HG03520 (cell line): ENCODE measurements at regions not wholly inside any gene's neighbourhood (a gene's known extent, or its start where the extent isn't known, plus 50 kb on each side); places are given as distances from the start of the nearest gene placed in this dataset.
"Not testable (repeated sequence)": the region's sequence is repeated elsewhere in the genome, so short reads cannot be mapped to it uniquely, and the experiment has no call there.

Experiments
- ATAC-seq: cut with Tn5 transposase; IDR thresholded peaks from one replicate; pipeline ENCODE4 v1.9.1; 2021; ENCODE audit warnings: mild to moderate bottlenecking, moderate library complexity; ENCODE audit not compliant: unreplicated experiment

DNA sequence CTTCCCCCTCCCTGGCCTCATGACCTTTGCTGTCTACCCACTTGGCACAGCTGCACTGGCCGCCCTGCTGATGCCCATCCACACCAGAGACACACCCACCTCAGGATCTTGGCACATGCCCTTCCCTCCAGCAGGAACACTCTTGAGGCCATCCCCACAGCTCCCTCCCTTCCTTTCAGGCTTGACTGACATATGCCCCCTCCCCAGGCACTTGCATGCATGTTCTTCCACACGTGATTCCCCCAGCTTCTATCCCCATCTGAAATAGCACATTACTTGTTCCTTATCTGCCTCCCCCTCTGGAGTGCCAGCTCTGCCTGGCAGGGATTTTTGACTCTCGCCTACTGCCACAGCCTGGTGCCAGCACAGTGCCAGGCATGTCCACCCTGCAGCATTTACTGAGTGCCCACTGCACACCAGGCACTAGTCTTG is 98.5 kb upstream of the SLC25A33 start:
- ATAC-seq: no peak

DNA sequence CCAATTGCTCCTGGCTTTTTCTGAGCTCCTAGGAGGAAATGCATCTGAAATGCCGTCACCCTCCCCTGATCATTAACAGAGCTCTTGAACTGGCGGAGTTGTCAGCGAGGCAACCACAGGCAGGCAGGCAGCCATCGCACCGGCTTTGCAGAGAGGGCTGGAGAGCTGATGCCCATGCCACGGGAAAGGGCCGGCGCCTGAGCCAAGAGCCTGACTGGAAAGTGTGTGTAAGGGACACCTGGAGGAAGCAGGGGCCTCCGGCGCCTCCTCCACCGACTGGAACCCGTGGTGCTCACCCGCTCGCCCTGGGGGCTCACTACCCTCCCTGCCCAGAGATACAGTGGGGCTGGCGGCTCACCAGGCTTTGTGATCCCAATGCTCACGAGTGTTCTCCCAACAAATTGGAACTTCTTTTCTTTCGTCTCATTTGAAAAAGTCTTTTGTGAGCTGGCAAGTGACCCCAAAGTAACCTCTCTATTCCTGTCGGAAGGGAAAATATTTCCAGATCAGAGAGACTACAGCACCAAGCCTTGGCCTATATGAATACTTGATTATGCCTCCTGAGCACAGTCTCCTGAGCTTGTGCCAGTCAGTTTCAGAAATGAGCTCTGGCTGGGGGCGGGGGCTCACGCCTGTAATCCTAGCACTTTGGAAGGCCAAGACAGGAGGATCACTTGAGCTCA is 97.7 kb upstream of the SLC25A33 start:
- no peak for ATAC-seq

- no peak for ATAC-seq
These were observed 96.9 kb upstream of the SLC25A33 start for GRCh38 chr1:9442278-9442846.

DNA sequence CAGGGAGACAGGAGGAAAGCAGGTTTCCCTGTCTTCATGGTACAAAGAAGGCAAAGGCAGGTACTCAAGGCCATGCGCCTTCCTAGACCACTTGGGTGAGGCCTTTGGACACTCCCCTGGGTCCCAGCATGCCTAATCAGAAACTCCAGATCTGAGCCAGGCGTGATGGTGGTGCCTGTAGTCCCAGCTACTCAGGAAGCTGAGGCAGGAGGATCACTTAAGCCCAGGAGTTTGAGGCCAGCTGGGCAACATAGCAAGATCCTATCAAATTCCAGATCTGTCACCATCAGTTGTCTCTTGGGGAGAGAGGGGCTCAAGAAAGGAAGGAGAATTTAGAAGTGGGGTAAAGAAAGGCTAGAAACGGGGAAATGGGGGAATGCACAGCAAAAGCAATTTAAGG is 96.3 kb upstream of the SLC25A33 start:
- ATAC-seq: no peak

DNA sequence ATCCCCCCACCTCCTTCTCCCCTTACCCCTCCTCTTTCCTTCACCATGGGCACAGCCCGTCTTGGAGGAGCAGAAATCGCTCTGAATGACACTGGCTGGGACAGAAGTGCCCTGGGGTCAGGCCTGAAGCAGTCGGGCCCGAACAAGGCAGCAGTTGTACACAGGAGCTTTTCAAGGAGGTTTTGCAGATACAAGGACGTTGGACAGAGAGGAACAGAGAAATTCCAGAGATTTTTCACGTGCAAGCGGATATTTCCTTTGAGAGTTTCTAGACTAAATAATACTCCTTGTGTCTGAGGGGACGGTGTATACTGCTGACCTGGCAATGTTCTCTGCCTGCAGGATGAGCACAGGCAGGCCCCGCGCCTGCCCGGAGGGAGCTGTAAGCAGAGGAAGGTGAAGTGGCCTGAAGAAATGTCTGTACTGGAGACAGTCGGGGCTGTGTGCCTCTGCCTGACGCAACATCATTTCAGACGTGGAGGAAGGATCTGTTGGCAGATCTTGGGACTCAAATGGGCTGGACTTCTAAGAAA is 95.3 kb upstream of the SLC25A33 start:
- no peak for ATAC-seq

DNA sequence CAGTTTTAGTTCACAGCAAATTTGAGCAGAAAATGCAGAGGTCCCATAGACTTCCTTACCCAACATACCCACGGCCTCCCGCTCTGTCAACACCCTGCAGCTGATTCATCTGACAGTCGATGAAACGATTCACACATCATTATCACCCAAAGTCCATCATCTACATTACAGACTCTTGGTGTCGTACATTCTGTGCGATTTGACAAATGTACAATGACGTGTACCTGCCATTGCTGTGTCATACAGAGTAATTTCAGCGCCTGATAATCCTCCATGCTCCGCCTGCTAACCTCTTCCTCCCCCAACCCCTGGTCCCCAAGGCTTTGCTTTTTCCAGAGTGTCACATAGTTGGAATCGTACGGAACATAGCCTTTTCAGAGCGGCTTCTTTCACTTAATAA is 94.7 kb upstream of the SLC25A33 start:
- ATAC-seq: no peak

DNA sequence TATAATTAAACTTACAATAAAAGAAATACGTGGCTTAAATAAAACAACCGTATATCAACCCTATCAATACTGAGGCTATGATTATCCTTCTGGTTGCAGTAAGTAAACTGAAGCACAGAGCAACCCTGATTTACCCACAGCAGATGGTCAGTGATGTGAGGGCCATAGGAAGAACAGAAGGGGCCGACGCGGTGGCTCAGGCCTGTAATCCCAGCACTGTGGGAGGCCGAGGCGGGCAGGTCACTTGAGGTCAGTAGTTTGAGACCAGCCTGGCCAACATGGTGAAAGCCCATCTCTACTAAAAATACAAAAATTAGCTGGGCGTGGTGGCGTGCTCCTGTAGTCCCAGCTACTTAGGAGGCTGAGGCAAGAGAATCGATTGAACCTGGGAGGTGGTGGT is 94.2 kb upstream of the SLC25A33 start:
- ATAC-seq: not testable (repeated sequence)

DNA sequence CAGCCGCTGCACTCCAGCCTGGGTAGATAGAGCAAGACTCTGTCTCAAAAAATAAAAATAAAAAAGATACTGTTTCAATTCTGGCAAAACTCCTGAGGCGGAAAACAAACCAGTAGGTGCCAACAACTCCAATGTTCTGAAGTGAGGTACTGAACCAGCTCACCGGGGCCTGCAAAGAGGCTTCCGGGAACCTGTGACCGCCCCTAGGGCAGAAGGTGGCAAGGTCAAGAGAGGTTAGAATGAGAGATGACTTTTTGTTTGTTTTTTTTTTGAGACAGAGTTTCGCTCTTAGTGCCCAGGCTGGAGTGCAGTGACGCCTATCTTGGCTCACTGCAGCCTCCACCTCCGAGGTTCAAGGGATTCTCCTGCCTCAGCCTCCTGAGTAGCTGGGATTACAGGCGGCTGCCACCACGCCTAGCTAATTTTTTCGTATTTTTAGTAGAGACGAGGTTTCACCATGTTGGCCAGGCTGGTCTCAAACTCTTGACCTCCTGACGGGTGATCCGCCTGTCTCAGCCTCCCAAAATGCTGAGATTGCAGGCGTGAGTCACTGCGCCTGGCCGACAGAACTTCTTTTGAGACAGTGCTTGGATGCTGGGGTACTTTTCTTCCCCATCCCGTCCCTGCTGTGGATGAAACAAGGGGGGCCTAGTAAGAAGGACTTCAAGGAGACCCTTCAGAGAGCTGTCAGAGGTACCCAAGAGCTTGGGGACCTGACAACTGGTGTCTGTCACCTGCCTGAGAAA is 91.9 kb upstream of the SLC25A33 start:
- ATAC-seq: no peak

DNA sequence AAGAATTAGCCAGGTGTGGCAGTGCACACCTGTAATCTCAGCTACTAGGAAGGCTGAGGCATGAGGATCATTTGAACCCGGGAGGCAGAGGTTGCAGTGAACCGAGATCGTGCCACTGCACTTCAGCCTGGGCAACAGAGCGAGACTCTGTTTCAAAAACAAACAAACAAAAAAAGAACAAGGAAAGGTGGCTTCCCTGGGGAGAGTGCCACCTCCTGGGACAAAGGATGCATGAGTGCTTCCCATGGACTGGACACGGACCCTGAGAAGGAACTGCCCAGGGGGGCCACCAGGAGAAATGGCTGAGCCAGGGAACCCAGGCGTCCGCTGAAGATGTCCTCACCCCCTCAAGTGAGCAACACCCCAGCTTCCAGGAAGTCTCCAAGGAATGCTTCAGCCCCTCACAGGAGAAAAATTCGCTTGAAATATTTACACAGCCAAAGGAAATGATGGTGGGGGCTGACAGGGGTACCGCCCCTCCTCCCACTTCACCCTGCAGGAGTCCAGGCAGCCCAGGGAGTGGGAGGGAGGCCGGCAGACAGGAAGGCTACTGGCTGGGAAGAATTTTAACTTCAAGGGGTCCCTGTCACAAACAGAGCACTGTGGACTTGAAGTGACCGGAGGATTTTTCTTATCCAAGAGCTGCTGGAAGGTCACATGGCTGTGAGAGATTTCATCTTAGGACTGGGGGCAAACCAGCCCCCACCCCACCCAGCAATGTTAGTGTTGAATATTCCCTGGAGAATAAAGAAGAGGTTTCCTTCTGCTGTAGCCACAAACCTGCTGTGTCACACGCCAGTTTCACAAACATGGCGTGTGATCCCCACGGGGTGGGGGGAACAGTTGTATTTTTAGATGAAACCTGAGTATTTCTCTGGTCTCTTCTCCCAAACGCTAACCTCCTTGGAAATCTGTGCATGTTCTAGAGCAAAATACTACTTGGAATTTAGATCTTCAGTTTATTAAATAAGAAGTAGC is 90.8 kb upstream of the SLC25A33 start:
- ATAC-seq: no peak

DNA sequence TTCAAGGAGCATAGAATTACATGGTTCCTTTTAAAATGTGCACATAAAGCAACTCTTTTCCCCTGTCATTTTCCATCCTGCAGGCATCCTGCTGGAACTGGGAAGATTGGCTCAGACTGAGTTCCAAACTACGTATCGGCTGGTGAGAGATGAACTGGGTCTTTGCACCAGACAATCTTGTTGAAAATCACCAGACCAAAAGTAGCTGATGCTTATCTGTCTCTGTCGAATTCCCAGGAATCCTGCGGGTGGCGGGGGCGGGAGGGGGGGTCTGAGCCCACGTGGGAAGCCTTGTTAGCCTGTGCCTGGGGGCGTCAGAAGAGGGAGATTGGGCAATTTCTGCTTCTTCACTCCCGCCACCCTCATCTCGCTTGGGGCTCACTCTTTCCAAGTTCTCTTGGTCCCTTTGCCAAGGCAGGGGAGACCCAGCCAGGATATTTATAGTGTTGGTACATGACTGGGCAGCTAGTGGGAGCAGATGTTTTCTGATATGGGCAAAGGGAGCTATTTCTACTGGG is 90.1 kb upstream of the SLC25A33 start:
- ATAC-seq: no peak

DNA sequence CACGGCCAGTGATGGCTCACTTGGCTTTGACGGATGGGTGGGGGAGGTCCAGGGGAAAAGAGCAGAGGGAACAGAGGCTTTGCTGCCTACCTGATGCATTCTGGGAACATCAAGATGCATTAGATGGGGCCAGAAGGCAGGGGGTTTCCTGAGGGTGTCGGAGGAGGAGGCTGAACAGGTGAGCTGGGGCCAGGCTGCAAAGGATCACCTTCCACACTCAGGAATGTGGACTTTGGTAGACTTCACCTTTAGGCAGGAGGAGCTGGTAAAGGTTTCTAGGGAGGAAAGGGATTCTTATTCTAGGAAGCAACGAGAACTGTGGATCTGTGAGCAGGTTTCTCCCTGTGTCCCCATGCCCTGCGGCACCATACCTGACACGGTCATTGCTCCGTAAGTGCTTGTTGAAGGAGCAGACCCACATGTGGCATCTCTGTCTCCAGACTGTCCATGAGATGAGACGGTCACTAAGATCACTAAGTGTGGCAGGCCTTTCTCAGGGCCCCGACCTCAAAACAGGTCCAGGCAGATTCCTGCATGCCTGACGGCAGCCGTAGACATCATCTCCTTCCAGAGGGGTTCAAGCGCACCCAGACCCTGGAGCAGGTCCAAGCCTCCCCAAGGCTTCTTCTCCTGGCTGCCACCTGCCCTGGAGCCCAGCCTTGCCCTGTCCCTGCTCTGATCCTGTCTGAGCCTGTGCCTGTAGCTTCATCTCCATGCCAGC is 89.1 kb upstream of the SLC25A33 start:
- ATAC-seq: no peak

- no peak for ATAC-seq
These were observed 88.2 kb upstream of the SLC25A33 start for GRCh38 chr1:9451081-9451480.

DNA sequence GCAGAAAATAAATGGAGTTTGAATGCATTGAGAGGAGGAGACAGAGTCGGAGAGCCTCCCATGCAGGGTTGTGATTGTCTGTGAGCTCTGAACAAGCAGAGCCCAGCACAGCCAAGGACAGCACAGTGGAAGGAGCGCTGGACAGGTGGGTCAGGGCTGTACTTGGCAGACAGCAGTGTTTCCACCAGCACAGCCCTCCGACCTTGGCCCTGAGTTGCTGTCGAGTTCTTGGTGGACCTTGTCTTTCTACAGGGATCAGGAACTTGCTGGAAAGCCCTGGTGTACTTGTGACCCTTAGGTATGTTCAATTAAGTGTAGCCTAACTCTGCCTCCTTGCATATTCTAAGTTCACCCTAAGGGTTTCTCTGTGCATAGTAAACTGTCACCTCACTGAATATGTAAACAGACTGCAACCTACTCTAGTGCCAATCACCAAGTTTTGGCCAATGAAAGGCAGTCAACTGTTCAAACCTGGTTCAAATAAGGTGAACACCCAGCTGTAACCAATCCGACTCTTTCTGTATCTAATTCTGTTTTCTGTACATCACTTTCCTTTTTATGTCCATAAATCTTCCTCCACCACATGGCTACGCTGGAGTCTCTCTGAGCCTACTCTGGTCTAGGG is 86.6 kb upstream of the SLC25A33 start:
- no peak for ATAC-seq

DNA sequence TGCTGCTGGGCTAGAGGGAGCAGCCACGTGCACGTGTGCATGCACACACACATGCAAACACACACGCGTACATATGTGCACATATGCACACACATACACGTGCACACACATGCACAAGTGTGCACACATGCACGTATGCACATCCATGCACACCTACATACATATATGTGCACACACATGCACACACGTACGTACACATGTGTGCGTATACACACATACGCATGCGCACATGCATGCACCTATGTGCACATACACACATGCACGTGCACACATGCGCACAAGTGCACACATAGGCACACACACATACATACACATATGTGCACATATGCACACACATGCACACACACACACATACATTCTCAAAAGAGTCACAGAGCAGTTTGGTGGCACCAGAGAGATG is 85.9 kb upstream of the SLC25A33 start:
- ATAC-seq: no peak

GRCh38 chr1:9453779-9454418 is 85.4 kb upstream of the SLC25A33 start:
- no peak for ATAC-seq

- no peak for ATAC-seq
These were observed 84.7 kb upstream of the SLC25A33 start for GRCh38 chr1:9454494-9455066.

- no peak for ATAC-seq
These were observed 83.6 kb upstream of the SLC25A33 start for GRCh38 chr1:9455487-9456234.

- ATAC-seq: no peak
These were observed 82.4 kb upstream of the SLC25A33 start for GRCh38 chr1:9456833-9457232.
